HG03139 (cell line): ENCODE measurements at regions not wholly inside any gene's neighbourhood (a gene's known extent, or its start where the extent isn't known, plus 50 kb on each side); places are given as distances from the start of the nearest gene placed in this dataset.
"Not testable (repeated sequence)": the region's sequence is repeated elsewhere in the genome, so short reads cannot be mapped to it uniquely, and the experiment has no call there.

Source experiments
- ATAC-seq: cut with Tn5 transposase; IDR thresholded peaks from one replicate; pipeline ENCODE4 v1.9.1; 2021; ENCODE audit not compliant: unreplicated experiment

DNA sequence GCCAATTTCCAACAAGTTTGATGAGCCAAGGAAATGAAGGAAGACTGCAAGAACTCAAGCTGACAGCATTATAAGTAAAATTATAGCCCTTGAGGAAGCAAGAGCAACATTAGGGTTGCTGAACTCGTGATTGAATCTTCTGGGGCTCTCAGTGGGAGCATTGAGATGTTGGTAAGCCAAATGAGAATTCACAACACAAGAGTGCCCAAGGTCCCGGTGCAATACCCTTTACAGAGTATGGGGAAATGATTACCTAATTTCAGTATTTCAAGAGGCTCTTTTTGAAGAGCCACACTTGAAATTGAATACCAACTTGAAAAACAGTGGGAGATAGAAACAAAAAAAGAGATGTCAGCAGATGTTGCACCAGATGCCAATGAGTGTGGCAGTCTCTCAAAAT is 554.5 kb downstream of the STK39 start:
- no peak for ATAC-seq

DNA sequence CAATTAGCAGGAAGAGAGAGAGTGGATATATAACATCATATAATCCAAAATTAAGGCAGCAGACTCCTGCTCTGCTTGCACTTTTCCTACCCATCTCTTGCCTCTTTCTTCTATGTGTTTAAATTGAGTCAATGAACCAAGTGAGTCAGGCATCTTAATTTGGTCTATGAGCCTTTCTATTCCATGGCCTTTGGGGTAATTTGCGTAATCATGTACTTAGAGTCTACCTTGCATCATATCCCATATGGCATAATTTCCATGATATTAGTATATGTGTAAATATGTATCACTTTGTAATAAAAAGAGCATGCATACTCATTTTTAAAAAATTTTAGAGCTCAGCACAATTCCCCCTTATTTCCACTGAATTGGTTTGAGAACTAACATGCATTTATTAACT is 555.2 kb downstream of the STK39 start:
- ATAC-seq: no peak

DNA sequence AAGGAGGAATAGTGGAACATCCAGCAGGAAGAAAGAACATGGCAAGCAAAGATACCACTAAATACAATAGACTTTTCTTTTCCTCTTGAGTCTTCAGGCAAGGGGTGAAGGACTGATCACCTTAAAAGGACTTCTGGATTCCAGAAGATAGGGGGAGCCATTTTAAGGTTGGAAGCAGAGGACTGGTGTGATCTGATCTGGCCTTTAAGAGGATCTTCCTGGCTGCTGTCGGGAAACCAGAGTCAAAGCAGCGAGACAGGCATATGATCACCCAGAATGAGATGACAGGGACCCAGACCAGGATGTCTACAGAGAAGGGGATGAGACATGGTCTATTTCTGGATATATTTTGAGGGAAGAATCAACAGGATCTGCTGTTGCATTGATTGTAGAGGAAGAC is 558.0 kb downstream of the STK39 start:
- no peak for ATAC-seq

DNA sequence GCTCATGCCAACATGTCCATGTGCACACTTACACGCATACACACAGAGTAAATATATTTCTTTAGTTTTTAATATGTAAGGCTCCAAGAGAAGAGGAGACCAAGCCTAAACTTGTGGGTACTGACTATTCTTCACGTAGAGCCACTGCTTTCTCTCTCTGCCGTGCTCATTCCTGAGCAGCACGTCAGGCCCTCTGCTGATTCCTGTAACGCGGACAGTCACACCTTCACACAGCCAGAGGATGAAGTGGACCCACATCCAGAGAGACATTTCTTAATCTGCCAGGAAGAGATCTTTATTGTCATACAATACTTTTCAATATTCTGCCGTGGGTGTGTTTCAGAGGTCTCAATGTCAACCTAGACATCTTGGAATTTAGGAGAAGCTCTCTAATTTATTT is 560.7 kb downstream of the STK39 start:
- ATAC-seq: no peak

DNA sequence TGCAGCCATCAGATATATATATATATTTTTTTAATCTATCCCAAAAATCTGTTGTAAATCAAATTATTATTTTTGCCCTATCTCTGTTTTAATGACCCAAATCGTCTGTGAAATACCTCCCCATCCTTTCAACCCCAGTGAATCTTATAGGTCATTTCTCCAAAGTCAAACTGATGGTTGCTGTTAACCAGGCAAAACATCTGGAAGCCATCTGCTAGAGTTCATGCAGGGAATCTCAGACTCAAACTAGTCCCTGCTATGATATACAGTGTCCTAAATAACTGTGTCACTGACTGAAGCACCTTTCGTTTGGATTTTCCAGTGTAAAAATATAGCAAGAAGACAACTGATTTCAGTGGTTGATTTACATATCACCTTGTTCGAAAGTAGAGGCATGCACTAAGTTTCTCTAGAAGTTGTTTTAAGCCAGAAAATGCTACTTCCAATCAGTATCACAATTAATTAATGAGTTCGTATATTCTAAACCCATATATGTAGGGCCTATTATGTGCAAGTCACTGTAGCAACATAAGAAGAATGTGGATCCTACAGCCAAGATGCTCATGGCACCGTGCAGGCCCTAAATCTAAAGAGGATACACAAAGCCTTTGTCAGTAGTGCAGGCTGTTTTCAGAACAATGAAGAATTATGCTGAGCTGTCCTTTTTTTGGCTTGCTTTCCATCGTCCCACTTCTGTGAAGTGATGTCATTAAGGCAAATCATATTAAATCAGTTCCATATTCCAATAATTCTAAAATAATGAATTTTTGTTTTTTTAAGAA is 566.0 kb downstream of the STK39 start:
- no peak for ATAC-seq

DNA sequence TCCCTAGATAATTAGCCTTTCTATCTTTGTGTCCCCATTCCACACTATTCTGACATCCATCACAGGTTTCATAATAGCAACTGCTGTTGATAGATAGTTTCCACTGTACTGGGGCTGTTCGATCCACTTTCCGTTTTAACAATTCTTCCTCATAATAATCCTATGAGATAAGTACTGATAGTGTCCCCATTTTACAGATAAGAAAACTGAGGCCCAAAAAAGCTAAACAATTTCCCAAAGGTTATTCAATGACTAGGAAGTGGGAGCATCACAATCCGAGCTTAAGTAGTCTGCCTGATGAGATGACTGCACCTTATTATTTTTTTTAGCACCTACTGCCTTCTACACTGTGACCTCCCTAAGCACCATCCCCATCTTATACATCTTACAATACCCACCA is 569.2 kb downstream of the STK39 start:
- no peak for ATAC-seq

DNA sequence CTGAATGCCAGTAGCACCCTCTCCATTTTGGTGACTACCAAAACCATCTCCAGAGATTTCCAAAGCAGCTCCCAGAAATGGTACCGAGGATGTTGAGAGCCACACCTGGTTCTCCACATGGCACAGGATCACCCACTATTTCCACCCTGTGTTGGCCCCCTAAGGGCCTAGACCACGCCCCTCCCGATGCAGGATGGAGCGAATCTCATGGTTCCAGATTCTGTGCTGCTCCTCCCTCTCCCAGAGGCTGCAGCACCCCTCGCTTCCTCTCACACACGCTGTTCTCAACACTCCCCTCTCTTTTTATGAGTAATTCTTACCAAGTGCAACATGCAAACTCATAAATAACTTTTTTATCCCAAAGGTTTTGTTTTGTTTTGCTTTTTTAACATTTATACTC is 571.5 kb downstream of the STK39 start:
- ATAC-seq: no peak

DNA sequence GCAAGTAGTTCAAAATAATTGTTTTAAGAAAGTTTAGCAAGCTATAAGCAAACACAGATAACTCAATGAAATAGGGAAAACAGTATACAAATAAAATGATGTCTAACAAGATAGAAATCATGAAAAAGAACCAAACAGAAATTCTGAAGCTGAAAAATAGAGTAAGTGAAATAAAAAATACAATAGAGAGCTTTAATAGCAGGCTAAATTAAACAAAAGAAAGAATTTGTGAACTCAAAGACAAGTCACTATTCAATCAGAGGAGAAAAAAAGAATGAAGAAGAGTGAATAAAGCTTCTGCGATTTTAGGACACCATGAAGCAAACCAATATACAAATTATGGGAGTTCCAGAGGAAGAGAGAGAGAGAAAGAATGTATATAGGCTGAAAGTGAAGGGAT is 576.8 kb downstream of the STK39 start:
- ATAC-seq: no peak

DNA sequence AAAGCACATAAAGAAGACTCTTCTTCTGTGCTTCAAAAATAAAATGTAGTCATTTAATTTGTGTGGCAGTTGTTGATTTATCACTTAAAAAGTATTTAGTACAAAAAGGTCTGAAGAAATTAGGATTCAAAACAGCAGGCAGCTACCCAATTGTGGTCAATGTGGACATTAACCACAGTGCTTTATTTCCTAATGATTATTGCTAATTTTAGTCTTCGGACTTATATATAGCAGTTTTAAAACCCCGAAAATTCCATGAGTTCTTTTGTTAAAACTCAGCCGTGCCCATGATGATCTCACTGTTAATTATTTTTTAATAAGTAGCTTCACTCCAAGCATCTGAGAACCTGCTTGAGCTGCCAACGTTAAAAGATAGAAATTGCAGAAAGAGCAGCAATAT is 594.3 kb downstream of the STK39 start:
- ATAC-seq: no peak

DNA sequence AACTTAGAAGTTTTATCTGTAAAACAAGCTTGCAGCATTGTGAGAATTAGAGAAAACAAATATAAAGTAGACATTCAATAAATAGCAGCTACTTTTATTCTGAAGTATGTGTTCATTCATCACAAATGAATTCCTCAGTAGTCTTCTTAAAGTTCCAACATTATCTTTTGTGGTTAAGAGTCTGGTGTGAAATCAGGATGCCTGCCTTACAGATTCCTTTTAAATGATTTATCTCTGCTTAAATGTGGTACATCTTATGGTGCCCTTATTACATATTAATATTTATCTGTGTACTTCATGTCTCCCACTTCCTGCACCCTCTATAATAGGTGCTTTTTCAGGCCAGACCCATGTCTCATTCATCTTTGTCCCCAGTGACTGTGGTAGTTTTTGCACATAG is 595.0 kb downstream of the STK39 start:
- no peak for ATAC-seq

DNA sequence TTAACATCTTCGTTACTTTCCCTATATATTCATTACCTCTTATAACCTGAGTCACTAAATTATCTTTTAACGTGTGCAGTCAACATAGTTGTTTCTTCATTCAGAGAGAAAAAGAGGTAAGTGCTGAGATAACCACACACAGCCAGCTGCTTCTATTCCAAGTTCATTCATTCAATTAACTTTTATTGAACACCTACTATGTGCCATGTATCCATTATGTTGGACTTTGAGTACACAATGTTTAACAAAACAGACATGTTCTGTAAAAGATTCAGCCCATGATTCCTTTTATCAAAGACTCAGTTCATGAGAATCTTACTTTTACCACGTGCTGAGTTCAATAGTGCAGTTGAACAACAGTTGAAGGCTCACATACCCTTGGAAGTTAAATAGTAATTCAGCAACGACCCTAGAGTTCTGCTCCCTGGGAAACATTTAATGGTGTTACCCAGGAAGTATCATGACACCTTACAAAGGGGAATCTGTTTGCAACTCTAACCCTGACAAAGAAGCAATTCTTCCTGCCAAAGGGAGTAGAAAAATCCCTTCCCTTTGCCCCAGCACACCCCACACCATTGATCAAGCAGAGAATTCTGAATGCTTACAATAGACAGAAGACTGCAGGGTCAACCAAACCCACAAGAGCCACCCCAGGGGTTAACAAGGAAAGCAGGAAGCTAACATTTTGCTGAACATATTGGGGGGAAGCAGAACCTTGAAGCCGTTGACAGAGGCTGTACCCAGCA is 595.8 kb downstream of the STK39 start:
- ATAC-seq: no peak

DNA sequence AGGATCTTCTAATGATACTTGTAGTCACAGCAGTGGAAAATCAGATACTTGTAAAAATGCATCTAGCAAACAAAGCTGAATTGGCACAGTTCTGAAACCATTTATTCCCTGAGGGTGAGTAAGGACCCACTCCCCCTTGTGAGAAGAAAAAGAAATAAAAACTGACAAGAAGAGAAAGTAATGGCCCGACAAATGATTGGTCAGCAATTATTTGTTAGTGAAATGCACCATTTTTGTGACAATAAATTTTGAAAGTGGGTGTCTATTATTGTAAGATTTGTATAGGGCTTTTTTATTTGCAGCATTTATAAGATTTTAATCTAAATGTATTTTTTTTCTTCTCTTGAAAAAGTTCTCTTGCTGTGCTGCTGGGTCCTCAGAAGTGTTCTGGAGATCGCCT is 600.8 kb downstream of the STK39 start:
- ATAC-seq: no peak

DNA sequence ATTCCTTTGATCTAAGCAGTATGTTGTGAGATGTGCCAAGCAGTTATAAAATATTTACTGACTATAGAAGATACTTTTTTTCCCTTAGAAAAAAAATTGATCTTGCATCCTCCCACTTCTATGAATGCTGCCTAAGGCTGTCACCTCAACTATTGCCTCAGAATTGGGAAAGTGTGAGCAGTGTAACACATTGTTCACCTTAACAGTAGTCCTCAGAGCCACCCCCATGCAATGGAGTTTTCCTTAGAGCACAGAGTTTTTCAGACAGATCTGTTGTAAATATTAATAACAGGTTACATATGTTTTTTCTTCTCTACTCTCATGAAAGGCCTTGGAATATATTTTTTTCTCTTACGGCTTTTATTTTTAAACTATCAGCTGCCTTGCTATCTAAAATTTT is 607.3 kb downstream of the STK39 start:
- ATAC-seq: no peak

DNA sequence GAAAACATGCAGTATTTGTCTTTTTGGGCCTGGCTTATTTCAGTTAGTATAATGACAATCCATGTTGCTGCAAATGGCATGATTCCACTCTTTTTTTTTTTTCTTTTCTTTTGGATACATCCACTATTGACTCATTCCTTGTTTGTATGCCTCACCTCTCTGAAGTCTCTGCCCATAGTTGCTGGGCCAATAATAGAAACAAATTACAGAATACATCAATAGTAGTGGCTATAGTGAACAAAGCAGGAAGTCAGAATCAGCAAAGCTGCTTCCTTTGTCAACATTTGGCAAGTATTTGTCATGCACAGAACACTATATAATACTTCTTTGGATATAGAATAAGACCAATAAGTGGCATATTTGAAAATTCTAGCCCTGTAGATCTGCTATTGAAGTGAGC is 609.7 kb downstream of the STK39 start:
- no peak for ATAC-seq

DNA sequence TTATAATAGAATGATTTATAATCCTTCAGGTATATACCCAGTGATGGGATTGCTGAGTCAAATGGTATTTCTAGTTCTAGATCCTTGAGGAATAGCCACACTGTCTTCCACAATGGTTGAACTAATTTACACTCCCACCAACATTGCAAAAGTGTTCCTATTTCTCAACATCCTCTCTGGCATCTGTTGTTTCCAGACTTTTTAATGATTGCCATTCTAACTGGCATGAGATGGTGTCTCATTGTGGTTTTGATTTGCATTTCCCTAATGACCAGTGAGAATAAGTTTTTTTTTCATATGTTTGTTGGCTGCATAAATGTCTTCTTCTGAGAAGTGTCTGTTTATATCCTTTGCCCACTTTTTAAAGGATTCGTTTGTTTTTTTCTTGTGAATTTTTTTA is 615.1 kb downstream of the STK39 start:
- not testable (repeated sequence) for ATAC-seq

DNA sequence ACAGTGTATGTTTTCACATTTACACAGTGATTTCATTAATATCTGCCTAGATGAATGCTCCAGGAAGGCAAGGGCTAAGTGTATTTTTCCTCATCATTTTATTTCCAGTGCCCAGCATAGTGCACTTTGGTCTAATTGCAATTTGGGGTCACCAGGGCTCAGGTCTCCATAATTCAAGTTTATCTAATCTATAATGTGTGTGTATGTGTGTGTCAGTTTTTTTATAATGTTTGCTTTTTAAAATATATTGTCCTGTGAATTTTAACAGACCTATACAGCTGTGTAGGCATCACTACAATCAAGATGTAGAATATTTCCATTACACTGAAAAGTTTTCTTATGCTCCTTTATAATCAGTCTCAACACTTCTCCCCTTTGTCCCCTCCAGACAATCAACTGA is 620.4 kb downstream of the STK39 start:
- no peak for ATAC-seq

DNA sequence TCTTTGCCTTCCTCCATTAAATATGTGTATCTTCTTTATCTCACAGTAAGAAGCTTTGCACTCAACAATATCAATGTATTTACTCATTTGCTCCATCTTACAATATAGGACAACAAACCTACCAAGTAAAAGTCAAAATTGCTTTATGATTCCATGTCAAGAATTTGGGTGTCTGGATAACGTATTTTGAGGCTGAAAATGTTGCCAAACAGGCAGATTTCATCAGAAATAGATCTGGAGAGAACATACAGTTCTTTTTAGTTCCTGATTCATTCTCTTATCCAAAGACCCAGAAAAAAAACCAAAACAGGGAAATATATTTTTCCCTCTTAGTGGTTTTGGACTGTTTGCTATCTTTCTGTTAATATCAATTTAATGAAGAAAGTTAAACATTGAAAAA is 621.1 kb downstream of the STK39 start:
- no peak for ATAC-seq

DNA sequence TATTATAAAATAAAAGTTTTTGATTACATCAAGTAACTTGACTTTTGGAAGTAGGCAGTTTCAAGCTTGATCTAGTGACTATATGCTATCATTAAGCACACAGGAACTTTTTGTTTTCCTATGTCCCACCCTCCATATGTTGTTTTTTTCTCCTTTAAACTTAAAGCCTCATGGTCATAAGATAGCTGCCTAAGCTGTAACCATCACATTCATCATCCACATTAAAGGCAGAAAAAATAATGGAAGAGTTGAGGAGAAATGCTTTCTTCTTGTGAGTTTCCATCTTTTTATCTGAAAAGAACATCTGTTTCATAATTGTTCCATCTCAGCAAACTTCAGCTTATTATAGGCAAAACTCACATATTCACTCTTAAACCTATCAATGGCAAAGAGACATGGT is 630.4 kb downstream of the STK39 start:
- no peak for ATAC-seq

DNA sequence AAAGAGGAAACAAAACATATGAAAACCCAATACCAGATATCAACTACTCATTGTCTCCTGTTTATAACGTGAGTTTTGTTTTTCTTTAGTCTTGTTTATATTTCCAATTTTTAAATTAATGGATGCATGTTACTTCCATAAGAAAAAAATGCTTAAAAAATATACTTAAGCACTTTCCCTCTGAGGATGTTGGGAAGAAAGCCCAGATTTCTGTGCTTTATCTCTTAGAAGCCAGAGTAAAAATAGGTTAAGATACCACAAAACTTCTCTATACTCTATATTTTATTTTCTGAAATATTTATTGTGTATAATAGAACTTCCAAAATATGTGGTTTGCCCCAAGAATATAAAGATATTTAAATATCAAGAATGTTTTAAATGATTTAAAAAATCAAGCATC is 633.9 kb downstream of the STK39 start:
- ATAC-seq: no peak

DNA sequence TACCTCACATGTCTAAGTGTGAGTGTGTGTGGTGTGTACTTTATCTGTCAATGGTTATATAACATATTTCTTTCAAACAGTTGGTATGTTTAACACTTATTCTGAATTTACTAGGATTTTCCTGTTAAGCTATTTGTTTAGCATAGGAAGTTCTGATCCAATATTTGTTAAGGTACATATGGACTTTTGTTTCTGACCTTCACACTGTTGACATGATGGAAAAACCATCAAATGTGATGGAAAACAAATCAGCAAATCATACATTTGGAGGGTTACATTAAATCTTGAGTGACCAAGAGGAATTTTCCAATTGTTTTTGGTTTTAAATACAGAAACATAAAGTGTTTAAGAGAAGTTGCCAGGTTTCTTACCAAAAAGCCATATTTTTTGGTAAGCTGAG is 638.9 kb downstream of the STK39 start:
- ATAC-seq: no peak

DNA sequence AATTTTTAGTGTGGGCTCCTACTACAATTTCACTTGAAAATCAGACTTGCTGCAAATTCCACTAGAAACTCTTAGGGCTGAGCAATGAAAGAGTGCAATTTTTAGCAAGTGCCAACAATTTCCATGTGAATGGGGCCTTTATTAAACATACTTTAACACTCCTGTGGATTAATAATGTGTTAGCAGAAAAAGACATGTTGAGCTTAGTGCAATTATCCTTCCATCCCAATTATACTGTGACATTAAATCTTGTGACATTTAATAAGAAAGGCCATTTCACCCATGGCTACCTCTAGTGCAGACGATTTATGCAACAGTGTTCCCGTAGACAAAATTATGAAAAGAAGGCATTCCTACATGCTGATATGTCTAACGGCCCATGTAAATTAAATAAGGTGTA is 639.7 kb downstream of the STK39 start:
- no peak for ATAC-seq

DNA sequence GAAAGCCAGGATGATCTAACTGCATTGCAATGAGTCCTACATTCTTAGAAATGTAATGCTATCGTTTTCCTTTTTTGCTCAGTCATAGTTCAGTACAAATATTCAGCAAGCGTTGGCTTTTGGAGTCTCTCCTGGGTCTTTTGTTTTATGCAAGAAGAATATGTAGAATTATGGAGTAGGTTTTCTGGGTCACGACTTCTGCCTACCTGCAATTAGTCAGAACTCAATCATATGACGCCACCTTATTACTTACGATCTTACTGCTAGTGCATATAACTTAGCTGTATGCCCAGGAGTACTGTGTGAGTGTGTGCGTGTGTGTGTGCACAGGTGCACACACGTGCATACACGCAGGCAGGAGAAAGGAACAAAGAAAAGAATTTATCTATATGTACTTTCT is 640.2 kb downstream of the STK39 start:
- ATAC-seq: no peak

DNA sequence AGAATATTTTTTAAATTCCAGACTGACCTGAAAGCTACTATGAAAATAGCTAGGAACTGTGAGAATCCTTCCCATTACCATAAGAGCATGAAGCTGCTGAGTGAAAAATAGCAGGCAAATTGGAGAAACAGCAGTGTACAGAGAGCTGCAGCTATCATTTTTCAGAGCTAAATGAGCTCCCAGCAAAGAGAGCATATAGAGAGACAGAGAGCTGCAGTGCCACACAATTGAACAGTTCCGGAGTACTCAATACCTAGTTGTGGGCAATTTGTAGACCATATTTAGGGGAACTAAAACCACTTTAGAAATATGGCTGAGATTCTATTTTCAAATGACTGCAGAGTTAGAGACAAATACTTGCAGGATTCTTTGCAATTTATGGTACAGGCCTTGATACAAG is 645.3 kb downstream of the STK39 start:
- ATAC-seq: no peak
